Mesenchymal stem cell (in vitro differentiated cells and primary cell): ENCODE measurements at regions not wholly inside any gene's neighbourhood (a gene's known extent, or its start where the extent isn't known, plus 50 kb on each side); places are given as distances from the start of the nearest gene placed in this dataset.

Source experiments
- DNase-seq: peaks from one replicate; pipeline ENCODE4 v3.0.0-alpha.2; 2013
- H2AFZ ChIP-seq: one replicate; pipeline ENCODE4 v1.6.1; 2013; ENCODE audit warnings: low read depth, mild to moderate bottlenecking, control low read depth, inconsistent platforms, low read length, moderate library complexity
- H2AK5ac ChIP-seq: 2 replicates; pipeline ENCODE4 v1.6.1; 2013; ENCODE audit warnings: low read length, moderate library complexity, mild to moderate bottlenecking, inconsistent platforms; ENCODE audit not compliant: severe bottlenecking
- H2BK120ac ChIP-seq: one replicate; pipeline ENCODE4 v1.6.1; 2013; ENCODE audit warnings: low read depth, mild to moderate bottlenecking, inconsistent platforms, low read length, moderate library complexity
- H2BK12ac ChIP-seq, 2 experiments: one replicate each; pipeline ENCODE4 v1.6.1; 2013; ENCODE audit warnings: inconsistent platforms in 2 of 2, low read length in 2 of 2, mild to moderate bottlenecking in 2 of 2, moderate library complexity in 2 of 2, control low read depth in 1 of 2
- H2BK15ac ChIP-seq: one replicate; pipeline ENCODE4 v1.6.1; 2013; ENCODE audit warnings: mild to moderate bottlenecking, low read depth, inconsistent platforms; ENCODE audit not compliant: poor library complexity, severe bottlenecking
- H2BK5ac ChIP-seq: 2 replicates; pipeline ENCODE4 v1.6.1; 2013; ENCODE audit warnings: low read depth, mild to moderate bottlenecking, low read length, control low read depth, inconsistent platforms; ENCODE audit not compliant: poor library complexity, severe bottlenecking
- H3K14ac ChIP-seq, 2 experiments: one replicate each; pipeline ENCODE4 v1.6.1; 2013; ENCODE audit warnings: inconsistent platforms in 2 of 2, low read length in 2 of 2, control low read depth in 1 of 2, mild to moderate bottlenecking in 1 of 2, moderate library complexity in 1 of 2
- H3K18ac ChIP-seq, 2 experiments: one replicate each; pipeline ENCODE4 v1.6.1; 2013; ENCODE audit warnings: inconsistent platforms in 2 of 2, low read length in 2 of 2, control low read depth in 1 of 2, low read depth in 1 of 2, mild to moderate bottlenecking in 1 of 2
- H3K23ac ChIP-seq, 2 experiments: one replicate each; pipeline ENCODE4 v1.6.1; 2013; ENCODE audit warnings: inconsistent platforms in 2 of 2, low read length in 2 of 2, mild to moderate bottlenecking in 2 of 2, moderate library complexity in 2 of 2, control low read depth in 1 of 2
- H3K27ac ChIP-seq: 2 replicates; pipeline ENCODE4 v1.5.1; 2013; ENCODE audit warnings: mild to moderate bottlenecking, moderate library complexity, low read length, control low read depth, inconsistent platforms; ENCODE audit not compliant: poor library complexity, severe bottlenecking
- H3K27me3 ChIP-seq, 2 experiments: 2 replicates each; pipeline versions ENCODE4 v1.6.1 to v1.7.0; 2013; ENCODE audit warnings: low read length in 2 of 2, mild to moderate bottlenecking in 2 of 2, moderate library complexity in 2 of 2, control low read depth in 1 of 2, inconsistent platforms in 1 of 2; ENCODE audit not compliant: control insufficient read depth in 1 of 2, insufficient read depth in 1 of 2
- H3K36me3 ChIP-seq, 2 experiments: 2 replicates each; pipeline versions ENCODE4 v1.6.1 to v1.7.0; 2013; ENCODE audit warnings: low read length in 2 of 2, control low read depth in 1 of 2, inconsistent platforms in 1 of 2, low read depth in 1 of 2, mild to moderate bottlenecking in 1 of 2; ENCODE audit not compliant: insufficient read depth in 2 of 2, control insufficient read depth in 1 of 2
- H3K4ac ChIP-seq, 2 experiments: one replicate each; pipeline ENCODE4 v1.6.1; 2013; ENCODE audit warnings: inconsistent platforms in 2 of 2, low read length in 2 of 2, mild to moderate bottlenecking in 2 of 2, moderate library complexity in 2 of 2, control low read depth in 1 of 2, low read depth in 1 of 2
- H3K4me1 ChIP-seq: 2 replicates; pipeline ENCODE4 v1.6.1; 2013; ENCODE audit warnings: low read depth, low read length, control low read depth; ENCODE audit not compliant: control insufficient read depth, insufficient read depth
- H3K4me2 ChIP-seq: 2 replicates; pipeline ENCODE4 v1.6.1; 2013; ENCODE audit warnings: low read length, mild to moderate bottlenecking, inconsistent platforms; ENCODE audit not compliant: poor library complexity, severe bottlenecking
- H3K4me3 ChIP-seq, 2 experiments: 2 replicates each; pipeline versions ENCODE4 v1.5.1 to v1.7.0; 2013; ENCODE audit warnings: low read length in 2 of 2, mild to moderate bottlenecking in 2 of 2, control low read depth in 1 of 2, low read depth in 1 of 2; ENCODE audit not compliant: insufficient read depth in 1 of 2
- H3K79me1 ChIP-seq: replicated peaks from 2 replicates; pipeline ENCODE4 v1.6.1; 2013; ENCODE audit warnings: mild to moderate bottlenecking, control low read depth, low read length, inconsistent platforms; ENCODE audit not compliant: poor library complexity, severe bottlenecking
- H3K9ac ChIP-seq: 2 replicates; pipeline ENCODE4 v1.7.0; 2013; ENCODE audit warnings: mild to moderate bottlenecking, low read length, moderate library complexity
- H3K9me3 ChIP-seq: 2 replicates; pipeline ENCODE4 v1.7.0; 2013; ENCODE audit warnings: mild to moderate bottlenecking, low read length; ENCODE audit not compliant: control insufficient read depth
- H4K8ac ChIP-seq: one replicate; pipeline ENCODE4 v1.6.1; 2013; ENCODE audit warnings: inconsistent platforms, mild to moderate bottlenecking, low read length, moderate library complexity
- H4K91ac ChIP-seq: one replicate; pipeline ENCODE4 v1.6.1; 2013; ENCODE audit warnings: mild to moderate bottlenecking, low read length, inconsistent platforms
- WGBS: methylation state at CpG from one replicate; pipeline ENCODE4 v1.1.7; 2013; ENCODE audit warnings: mixed read lengths; 5-methylcytosine and 5-hydroxymethylcytosine counted together

- 68% methylated on average over 5 of the region's 5 CpGs for WGBS
- no peak overlapping the region for H2BK15ac ChIP-seq
Observed at GRCh38 chr9:7520396-7520795, 279.2 kb downstream of the DMAC1 start.

GRCh38 chr9:7516376-7516775 is 283.2 kb downstream of the DMAC1 start:
- Histone ChIP-seq H2BK15ac (no peak overlapping the region), H3K4ac (no peak overlapping the region), H2BK12ac (no peak overlapping the region), H4K91ac (no peak overlapping the region), H3K4me2 (no peak overlapping the region), H3K9ac (no peak overlapping the region), H3K14ac (no peak overlapping the region), H4K8ac (no peak overlapping the region), H3K9me3 (no peaks in the 10 kb centered on the region), H3K18ac (no peak overlapping the region), H2AFZ (no peak overlapping the region), H3K79me1 (no peaks in the 10 kb centered on the region), H3K4me3 (no peak overlapping the region), H3K23ac (no peak overlapping the region), H2BK120ac (no peak overlapping the region), H3K36me3 (no peaks in the 10 kb centered on the region), H3K4me1 (no peaks in the 10 kb centered on the region), H3K27ac (no peak overlapping the region), H2BK5ac (no peak overlapping the region), H3K27me3 (no peaks in the 10 kb centered on the region), H2AK5ac (no peak overlapping the region)
- WGBS, result 81% methylated on average over 2 of the region's 2 CpGs
- no peak for DNase-seq

More at GRCh38 chr9:7520396-7520795, 279.2 kb downstream of the DMAC1 start:
- Histone ChIP-seq H3K9ac (no peak overlapping the region), H2BK120ac (no peak overlapping the region), H3K36me3 (no peaks in the 10 kb centered on the region), H2BK5ac (no peak overlapping the region), H3K9me3 (no peaks in the 10 kb centered on the region), H3K14ac (no peak overlapping the region), H3K27me3 (peaks cover 0 to 6% of the 10 kb centered on the region in 2 experiments), H3K4me3 (no peak overlapping the region), H3K4me2 (no peak overlapping the region), H2AFZ (no peak overlapping the region), H3K27ac (no peak overlapping the region), H2AK5ac (no peak overlapping the region), H3K23ac (no peak overlapping the region), H4K8ac (no peak overlapping the region), H3K4me1 (no peaks in the 10 kb centered on the region), H4K91ac (no peak overlapping the region), H3K4ac (no peak overlapping the region), H3K18ac (no peak overlapping the region), H3K79me1 (no peaks in the 10 kb centered on the region), H2BK12ac (no peak overlapping the region)
- no peak for DNase-seq

- Histone ChIP-seq H2AFZ (no peak overlapping the region), H4K8ac (no peak overlapping the region)
Observed at GRCh38 chr9:7510199-7510598, 289.4 kb downstream of the DMAC1 start.

DNA sequence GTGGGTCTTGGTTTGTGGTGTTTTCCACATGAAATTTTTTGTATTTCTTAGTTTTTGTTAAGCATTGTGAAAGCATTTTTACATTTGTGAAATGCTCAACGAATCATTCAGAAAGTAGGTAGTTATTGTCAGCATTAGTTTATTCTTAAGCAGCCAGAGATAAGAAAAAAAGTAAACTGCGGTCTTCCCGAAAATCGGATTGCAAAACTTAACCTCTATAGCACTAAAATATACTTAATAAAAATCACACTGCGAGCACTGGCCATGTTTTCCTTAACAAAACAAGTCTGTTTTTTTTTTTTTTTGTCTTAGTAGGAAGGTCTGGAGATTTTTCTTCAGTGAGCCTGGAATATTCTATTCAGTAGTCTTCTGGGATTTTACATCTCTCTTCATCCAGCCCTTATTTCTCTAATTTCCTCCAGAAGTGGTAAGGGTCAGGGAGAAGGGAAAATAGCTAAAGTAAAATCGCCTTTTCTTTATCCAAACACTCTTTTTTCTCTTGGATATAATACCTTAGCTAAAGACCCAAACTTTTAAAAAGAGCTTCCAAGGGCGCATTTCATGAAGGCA is 289.9 kb downstream of the DMAC1 start:
- Histone ChIP-seq H3K4ac (no peak overlapping the region), H3K4me2 (no peak overlapping the region), H3K4me1 (no peaks in the 10 kb centered on the region), H3K9me3 (no peaks in the 10 kb centered on the region), H3K14ac (no peak overlapping the region), H2AFZ (no peak overlapping the region), H2BK120ac (no peak overlapping the region), H3K4me3 (peak overlapping the region in 1 of 2 experiments; percentile 66), H2BK5ac (no peak overlapping the region), H4K8ac (no peak overlapping the region), H3K27me3 (no peaks in the 10 kb centered on the region), H4K91ac (no peak overlapping the region), H2BK12ac (no peak overlapping the region), H3K27ac (no peak overlapping the region), H3K18ac (no peak overlapping the region), H3K36me3 (no peaks in the 10 kb centered on the region), H3K79me1 (no peaks in the 10 kb centered on the region), H3K23ac (no peak overlapping the region), H3K9ac (peak overlapping the region; percentile 33), H2BK15ac (no peak overlapping the region), H2AK5ac (no peak overlapping the region)
- DNase-seq, result no peak
- WGBS, result 100% methylated on average over 1 of the region's 7 CpGs

More at GRCh38 chr9:7510199-7510598, 289.4 kb downstream of the DMAC1 start:
- Histone ChIP-seq H3K27ac (no peak overlapping the region), H3K36me3 (no peaks in the 10 kb centered on the region), H2BK5ac (no peak overlapping the region), H3K14ac (peak overlapping the region in 1 of 2 experiments; percentile 81), H3K4me1 (no peaks in the 10 kb centered on the region), H3K9ac (peak overlapping the region; percentile 33), H2BK15ac (no peak overlapping the region), H3K4me2 (no peak overlapping the region), H4K91ac (no peak overlapping the region), H3K4ac (no peak overlapping the region), H3K9me3 (no peaks in the 10 kb centered on the region), H3K79me1 (no peaks in the 10 kb centered on the region), H3K4me3 (peak overlapping the region in 1 of 2 experiments; percentile 66), H3K23ac (no peak overlapping the region), H2BK12ac (no peak overlapping the region), H3K18ac (no peak overlapping the region), H2BK120ac (no peak overlapping the region), H2AK5ac (no peak overlapping the region), H3K27me3 (no peaks in the 10 kb centered on the region)
- 77% methylated on average over 6 of the region's 7 CpGs for WGBS
- no peak for DNase-seq
